Motor neuron (in vitro differentiated cells): ENCODE measurements at regions not wholly inside any gene's neighbourhood (a gene's known extent, or its start where the extent isn't known, plus 50 kb on each side); places are given as distances from the start of the nearest gene placed in this dataset.

ENCODE experiments used
- ATAC-seq, 8 experiments: fragments of 200-7000 bp; cut with Tn5 transposase; replicated peaks in 6 of 8; 2 replicates each; pipeline ENCODE4 v1.8.0; 2021; ENCODE audit warnings: mild to moderate bottlenecking in 8 of 8, moderate library complexity in 8 of 8
- H3K27ac ChIP-seq, 2 donors: fragments of 250-450 bp; sonication (Bioruptor Pico); 2 replicates each; pipeline ENCODE4 v1.9.0; 2021; ENCODE audit warnings: antibody characterized with exemption in 2 of 2, mild to moderate bottlenecking in 2 of 2, moderate library complexity in 1 of 2
- H3K4me1 ChIP-seq, 2 donors: fragments of 250-450 bp; sonication (Bioruptor Pico); replicated peaks in 1 of 2; 2 replicates each; pipeline ENCODE4 v1.6.1; 2021; ENCODE audit warnings: antibody characterized with exemption in 2 of 2, mild to moderate bottlenecking in 2 of 2, moderate library complexity in 1 of 2
- H3K4me3 ChIP-seq, 5 donors: fragments of 250-450 bp; sonication (Bioruptor Pico); 2 replicates each; pipeline ENCODE4 v1.9.0; 2021; ENCODE audit warnings: antibody characterized with exemption in 5 of 5, mild to moderate bottlenecking in 5 of 5, moderate library complexity in 4 of 5
- WGBS, 10 experiments: fragments of 450-650 bp; shearing (Covaris generic); methylation state at CpG; one replicate each; pipeline ENCODE4 v1.0.0; 2022; 5-methylcytosine and 5-hydroxymethylcytosine counted together
- in situ Hi-C, 9 experiments: fragments of 400-800 bp; cut with MboI; loops; one replicate each; pipeline ENCODE4 v1.15.0; 2021; ENCODE audit warnings: low sequenced_read_pairs in 9 of 9, low pct_unique_long_range_greater_than_20kb in 2 of 9; ENCODE audit not compliant: unreplicated experiment in 9 of 9

DNA sequence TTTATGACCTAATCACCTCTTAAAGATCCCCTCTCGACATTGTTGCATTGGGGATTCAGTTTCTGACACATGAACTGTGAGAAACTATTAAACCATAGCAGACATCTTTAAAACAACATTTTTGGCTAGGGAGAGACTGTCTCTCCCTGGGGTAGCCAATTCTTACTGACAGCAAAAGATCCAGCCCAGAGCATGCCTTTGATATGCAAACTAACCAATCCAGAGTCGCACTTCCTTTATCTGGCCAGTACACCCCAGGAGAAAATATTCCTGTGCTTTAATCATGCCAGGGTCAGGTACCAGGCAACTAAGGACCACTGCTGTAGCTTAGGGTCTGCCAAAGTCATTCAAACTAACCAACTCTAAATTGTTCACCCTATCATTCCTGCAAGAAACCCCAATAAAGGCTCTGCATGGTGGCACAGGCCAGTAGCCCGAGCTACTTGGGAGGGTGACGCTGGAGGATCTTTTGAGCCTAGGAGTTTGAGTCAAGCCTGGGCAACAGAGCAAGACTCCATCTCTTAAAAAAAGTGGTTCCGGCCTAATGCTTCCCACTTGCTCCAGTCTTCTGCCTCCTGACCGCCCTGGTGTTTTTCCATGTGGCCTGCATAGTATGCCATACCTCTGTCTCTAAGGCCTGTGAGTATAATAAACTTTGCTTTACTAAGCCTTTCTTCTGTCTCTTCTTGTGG is 62.3 kb upstream of the DAPK1 start:
- Histone ChIP-seq H3K4me1 (peaks cover 38 to 39% of the 10 kb centered on the region in 2 donors), H3K27ac (peak overlapping the region in 1 of 2 donors; percentile 29), H3K4me3 (no peak overlapping the region)
- in situ Hi-C loops, result no loop called here
- no peak for ATAC-seq
- WGBS, 10 experiments, result 0 to 100% (median 64%) methylated on average over 1 to 5 of the region's 6 CpGs; no CpG with 5 or more reads in 1 of the 10 experiments

DNA sequence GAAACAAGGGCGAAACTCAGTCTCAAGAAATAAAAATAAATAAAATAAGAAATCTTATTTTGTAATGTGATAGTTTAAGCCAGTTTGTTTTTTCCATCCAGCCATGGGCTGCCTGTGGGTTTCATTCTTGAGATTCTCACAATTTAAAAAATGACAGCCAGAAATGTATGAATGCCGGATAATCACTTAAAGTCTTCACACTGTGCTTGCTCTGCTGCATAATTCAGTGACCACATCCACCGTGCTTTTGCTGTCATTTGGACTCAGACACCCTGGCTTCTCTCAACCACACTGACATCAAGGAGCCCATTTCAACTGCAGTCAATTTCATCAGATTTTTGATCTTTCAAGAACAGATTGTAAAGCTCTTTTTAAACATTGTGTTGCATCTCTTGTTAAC is 61.0 kb upstream of the DAPK1 start:
- ATAC-seq, result no peak
- Histone ChIP-seq H3K27ac (no peak overlapping the region), H3K4me1 (peaks cover 25 to 26% of the 10 kb centered on the region in 2 donors), H3K4me3 (no peak overlapping the region)
- 49 to 100% (median 80%) methylated on average over 1 to 3 of the region's 3 CpGs; no CpG with 5 or more reads in 2 of the 10 experiments for WGBS, 10 experiments
- in situ Hi-C loops, result no loop called here

DNA sequence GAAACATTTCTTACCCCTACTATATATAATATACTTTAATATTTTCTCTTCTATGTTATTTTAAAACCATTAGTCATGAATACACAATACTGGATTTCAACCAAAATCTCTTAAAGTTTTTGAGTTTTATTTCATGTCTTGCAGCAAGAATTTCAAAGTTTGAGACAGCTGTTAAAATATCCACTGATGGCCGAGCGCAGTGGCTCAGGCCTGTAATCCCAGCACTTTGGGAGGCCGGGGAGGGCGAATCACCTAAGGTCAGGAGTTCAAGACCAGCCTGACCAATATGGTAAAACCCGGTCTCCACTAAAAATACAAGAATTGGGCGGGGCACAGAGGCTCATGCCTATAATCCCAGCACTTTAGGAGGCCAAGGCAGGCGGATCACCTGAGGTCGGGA is 59.7 kb upstream of the DAPK1 start:
- ATAC-seq, result no peak
- in situ Hi-C loops, result no loop called here
- H3K27ac ChIP-seq, result no peak overlapping the region
- H3K4me3 ChIP-seq, result no peak overlapping the region
- H3K4me1 ChIP-seq, result peaks cover 18 to 20% of the 10 kb centered on the region in 2 donors
- 58 to 100% (median 90%) methylated on average over 1 to 7 of the region's 8 CpGs; no CpG with 5 or more reads in 3 of the 10 experiments for WGBS, 10 experiments

DNA sequence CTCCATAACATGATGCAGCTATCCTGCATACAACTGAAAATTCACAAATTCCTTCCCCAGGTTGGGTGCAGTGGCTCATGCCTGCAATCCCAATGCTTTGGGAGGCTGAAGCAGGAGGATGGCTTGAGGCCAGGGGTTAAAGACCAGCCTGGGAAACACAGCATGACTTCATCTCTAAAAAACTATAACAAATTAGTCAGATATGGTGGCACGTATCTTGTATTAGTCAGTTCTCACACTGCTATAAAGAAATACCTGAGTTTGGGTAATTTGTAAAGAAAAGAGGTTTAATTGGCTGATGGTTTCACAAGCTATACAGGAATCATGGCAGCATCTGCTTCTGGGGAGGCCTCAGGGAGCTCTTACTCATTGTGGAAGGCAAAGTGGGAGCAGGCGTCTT is 56.4 kb upstream of the DAPK1 start:
- no peak for ATAC-seq
- Histone ChIP-seq H3K4me1 (no peaks in the 10 kb centered on the region), H3K4me3 (no peak overlapping the region), H3K27ac (no peak overlapping the region)
- WGBS, 10 experiments, result 25 to 100% (median 100%) methylated on average over 1 to 2 of the region's 2 CpGs; no CpG with 5 or more reads in 5 of the 10 experiments
- in situ Hi-C loops, result no loop called here

- no peak overlapping the region for H3K4me3 ChIP-seq
Observed at GRCh38 chr9:87442451-87442850, 55.2 kb upstream of the DAPK1 start.

DNA sequence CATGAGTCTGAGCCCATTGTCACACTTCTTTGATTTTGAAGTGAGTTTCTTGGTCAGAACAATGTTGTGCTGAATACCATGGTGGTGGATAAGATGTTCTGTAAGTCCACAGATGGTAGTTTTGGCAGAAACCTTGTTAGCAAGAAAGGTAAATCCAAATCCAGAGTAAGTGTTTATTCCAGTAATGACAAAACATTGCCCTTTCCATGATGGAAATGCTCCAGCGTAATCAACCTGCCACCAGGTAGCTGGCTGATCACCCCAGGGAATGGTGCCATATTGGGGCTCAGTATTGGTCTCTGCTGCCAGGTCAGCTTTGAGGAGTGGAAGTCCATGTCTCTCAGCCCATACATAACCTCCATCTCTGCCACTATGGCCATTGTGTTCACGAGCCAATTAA is 54.7 kb upstream of the DAPK1 start:
- in situ Hi-C loops, result no loop called here
- no peaks in the 10 kb centered on the region for H3K4me1 ChIP-seq
- no peak for ATAC-seq
- H3K4me3 ChIP-seq, result no peak overlapping the region
- H3K27ac ChIP-seq, result no peak overlapping the region
- WGBS, 10 experiments, result 13 to 100% (median 54%) methylated on average over 1 of the region's 2 CpGs; no CpG with 5 or more reads in 6 of the 10 experiments

More at GRCh38 chr9:87442451-87442850, 55.2 kb upstream of the DAPK1 start:
- 31 to 83% (median 42%) methylated on average over 2 of the region's 2 CpGs; no CpG with 5 or more reads in 6 of the 10 experiments for WGBS, 10 experiments
- no peak for ATAC-seq
- no peaks in the 10 kb centered on the region for H3K4me1 ChIP-seq
- H3K27ac ChIP-seq, result no peak overlapping the region
- in situ Hi-C loops, result no loop called here

- ATAC-seq, result no peak
- Histone ChIP-seq H3K4me1 (no peaks in the 10 kb centered on the region), H3K4me3 (no peak overlapping the region), H3K27ac (no peak overlapping the region)
- in situ Hi-C loops, result no loop called here
- 80 to 100% (median 87%) methylated on average over 1 to 3 of the region's 3 CpGs; no CpG with 5 or more reads in 2 of the 10 experiments for WGBS, 10 experiments
Observed at GRCh38 chr9:87443461-87443860, 54.2 kb upstream of the DAPK1 start.

DNA sequence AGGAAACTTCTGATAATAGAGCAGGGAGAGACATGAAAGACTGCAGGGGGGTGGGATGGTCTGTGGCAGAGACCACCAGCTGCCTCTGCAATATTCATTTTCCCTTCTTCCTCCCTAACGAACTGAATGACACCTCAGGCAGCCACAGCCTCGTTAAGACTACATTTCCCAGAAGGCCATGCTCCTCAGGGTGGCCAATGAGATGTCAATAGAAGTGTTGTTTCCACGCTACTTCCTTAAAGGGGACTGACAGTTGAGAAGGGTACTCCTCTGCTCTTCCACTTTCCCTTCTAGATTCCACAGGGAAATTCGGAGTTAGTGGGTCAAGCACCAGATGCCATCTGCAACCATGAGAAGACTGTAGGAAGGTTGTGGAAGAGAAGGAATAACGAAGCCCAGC is 52.0 kb upstream of the DAPK1 start:
- no peak overlapping the region for H3K4me3 ChIP-seq
- peak; percentile 32 to 99 (median 59) for ATAC-seq
- WGBS, 10 experiments, result 0 to 86% (median 27%) methylated on average over 1 to 3 of the region's 5 CpGs; no CpG with 5 or more reads in 2 of the 10 experiments
- no peaks in the 10 kb centered on the region for H3K4me1 ChIP-seq
- in situ Hi-C loops, result no loop called here
- no peak overlapping the region for H3K27ac ChIP-seq

DNA sequence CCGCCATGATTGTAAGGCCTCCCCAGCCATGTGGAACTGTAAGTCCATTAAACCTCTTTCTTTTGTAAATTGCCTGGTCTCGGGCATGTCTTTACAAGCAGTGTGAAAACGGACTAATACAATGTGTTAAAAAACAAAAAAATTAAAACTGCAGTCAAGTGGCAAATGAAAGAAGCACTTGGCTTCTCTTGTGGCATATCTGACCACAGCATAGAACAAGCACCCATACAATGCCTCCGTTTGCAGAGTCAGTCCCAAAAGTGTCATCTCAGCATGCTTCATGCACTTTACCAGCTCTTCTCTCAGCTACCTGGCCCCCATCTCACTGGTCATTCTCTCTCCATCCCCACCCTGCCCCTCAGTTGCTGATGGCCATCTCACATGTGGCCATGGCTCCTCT is 51.1 kb upstream of the DAPK1 start:
- Histone ChIP-seq H3K4me3 (no peak overlapping the region), H3K4me1 (no peaks in the 10 kb centered on the region), H3K27ac (no peak overlapping the region)
- no peak for ATAC-seq
- in situ Hi-C loops, result no loop called here
- WGBS, 10 experiments, result 50 to 84% (median 79%) methylated on average over 1 to 4 of the region's 4 CpGs; no CpG with 5 or more reads in 1 of the 10 experiments

DNA sequence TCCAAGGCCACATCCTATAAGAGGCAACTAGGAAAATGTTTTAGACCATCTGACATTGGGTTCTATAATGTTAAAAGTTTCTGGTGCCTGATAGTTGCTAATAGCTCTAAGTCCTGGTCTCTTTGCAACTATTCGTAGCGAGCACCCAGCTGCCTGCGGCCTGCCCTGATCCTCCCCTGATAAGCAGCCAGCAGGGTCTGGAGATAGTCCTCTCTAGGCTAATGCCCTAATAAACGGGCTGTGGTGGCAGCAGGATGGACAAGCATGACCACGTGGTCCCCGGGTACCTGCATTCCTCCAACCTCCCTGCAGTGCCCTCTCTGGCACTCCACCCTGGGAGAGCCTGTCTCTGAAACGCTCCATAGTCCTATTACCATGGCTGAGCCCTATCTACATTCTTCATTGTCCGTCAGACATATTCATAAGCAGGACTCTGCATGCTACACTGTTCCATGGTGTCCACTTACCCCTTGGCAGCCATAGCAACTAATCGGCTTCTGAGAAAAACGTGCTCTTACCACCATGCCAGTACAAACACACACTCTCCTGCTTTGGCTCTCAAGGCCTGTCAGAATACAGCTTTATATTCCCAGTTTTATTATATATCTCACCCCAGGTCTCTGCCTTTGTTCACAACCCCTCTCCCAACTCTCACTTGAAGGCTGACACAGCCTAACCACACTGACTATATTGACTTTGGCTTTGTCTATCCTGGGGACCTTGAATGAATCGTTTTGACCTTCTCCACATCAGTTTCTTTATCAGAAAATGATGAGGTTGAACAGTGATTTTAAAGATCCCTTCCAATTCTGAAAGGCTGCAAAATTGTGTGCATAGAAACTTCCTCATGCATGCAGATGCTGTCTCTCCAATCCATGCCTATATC is 49.9 kb upstream of the DAPK1 start:
- peak in 5 of 8 experiments; percentile 14 to 96 (median 56) for ATAC-seq
- Histone ChIP-seq H3K27ac (no peak overlapping the region), H3K4me1 (no peaks in the 10 kb centered on the region), H3K4me3 (no peak overlapping the region)
- 43 to 93% (median 78%) methylated on average over 2 to 11 of the region's 11 CpGs; no CpG with 5 or more reads in 1 of the 10 experiments for WGBS, 10 experiments
- in situ Hi-C loops, result no loop called here
